Uterus (tissue), 2 donors: ENCODE measurements at regions not wholly inside any gene's neighbourhood (a gene's known extent, or its start where the extent isn't known, plus 50 kb on each side); places are given as distances from the start of the nearest gene placed in this dataset.

Source experiments
- CTCF ChIP-seq, 4 experiments: fragments of 200-600 bp in 2 of 4; fragments of 450-650 bp in 2 of 4; sonication (generic) in 2 of 4; IDR thresholded peaks; one replicate each; pipeline ENCODE4 v1.5.1; 2016 to 2019; ENCODE audit warnings: antibody characterized with exemption in 4 of 4, mild to moderate bottlenecking in 2 of 4, moderate library complexity in 1 of 4
- POLR2A ChIP-seq, 2 donors: fragments of 450-650 bp; IDR thresholded peaks; one replicate each; pipeline ENCODE4 v1.6.1; 2016; ENCODE audit warnings: antibody characterized with exemption in 2 of 2, mild to moderate bottlenecking in 1 of 2, moderate library complexity in 1 of 2

GRCh38 chr13:32878163-32878562 is 138.1 kb upstream of the KL start:
- TF ChIP-seq CTCF (IDR thresholded peaks at IDR 0.05) (no peak), POLR2A (IDR thresholded peaks at IDR 0.05) (no peak)
